PC-9 (cell line): ENCODE measurements at regions not wholly inside any gene's neighbourhood (a gene's known extent, or its start where the extent isn't known, plus 50 kb on each side); places are given as distances from the start of the nearest gene placed in this dataset.

Source experiments
- EZH2 ChIP-seq: fragments of 200-600 bp; sonication (generic); IDR thresholded peaks from 2 replicates; pipeline ENCODE4 v1.8.0; 2017; ENCODE audit warnings: antibody characterized with exemption, low read depth
- TF ChIP-seq, protein P1 (sequence below): fragments of 200-600 bp; sonication (generic); conservative IDR thresholded peaks from 2 replicates; pipeline ENCODE4 v1.6.1; 2017; ENCODE audit warnings: mixed run types, antibody characterized with exemption, mild to moderate bottlenecking, moderate library complexity

- TF ChIP-seq, protein P1, sequence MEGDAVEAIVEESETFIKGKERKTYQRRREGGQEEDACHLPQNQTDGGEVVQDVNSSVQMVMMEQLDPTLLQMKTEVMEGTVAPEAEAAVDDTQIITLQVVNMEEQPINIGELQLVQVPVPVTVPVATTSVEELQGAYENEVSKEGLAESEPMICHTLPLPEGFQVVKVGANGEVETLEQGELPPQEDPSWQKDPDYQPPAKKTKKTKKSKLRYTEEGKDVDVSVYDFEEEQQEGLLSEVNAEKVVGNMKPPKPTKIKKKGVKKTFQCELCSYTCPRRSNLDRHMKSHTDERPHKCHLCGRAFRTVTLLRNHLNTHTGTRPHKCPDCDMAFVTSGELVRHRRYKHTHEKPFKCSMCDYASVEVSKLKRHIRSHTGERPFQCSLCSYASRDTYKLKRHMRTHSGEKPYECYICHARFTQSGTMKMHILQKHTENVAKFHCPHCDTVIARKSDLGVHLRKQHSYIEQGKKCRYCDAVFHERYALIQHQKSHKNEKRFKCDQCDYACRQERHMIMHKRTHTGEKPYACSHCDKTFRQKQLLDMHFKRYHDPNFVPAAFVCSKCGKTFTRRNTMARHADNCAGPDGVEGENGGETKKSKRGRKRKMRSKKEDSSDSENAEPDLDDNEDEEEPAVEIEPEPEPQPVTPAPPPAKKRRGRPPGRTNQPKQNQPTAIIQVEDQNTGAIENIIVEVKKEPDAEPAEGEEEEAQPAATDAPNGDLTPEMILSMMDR, result no peak
- no peak for TF ChIP-seq EZH2
These were observed 220.6 kb downstream of the TPBG start for GRCh38 chr6:82584194-82584695.
